Hepatic stellate cell (primary cell): ENCODE measurements at regions not wholly inside any gene's neighbourhood (a gene's known extent, or its start where the extent isn't known, plus 50 kb on each side); places are given as distances from the start of the nearest gene placed in this dataset.
"Not testable (repeated sequence)": the region's sequence is repeated elsewhere in the genome, so short reads cannot be mapped to it uniquely, and the experiment has no call there.

ENCODE experiments used
- DNase-seq: peaks from one replicate; pipeline ENCODE4 v3.0.0; 2011; ENCODE audit warnings: low spot score

DNA sequence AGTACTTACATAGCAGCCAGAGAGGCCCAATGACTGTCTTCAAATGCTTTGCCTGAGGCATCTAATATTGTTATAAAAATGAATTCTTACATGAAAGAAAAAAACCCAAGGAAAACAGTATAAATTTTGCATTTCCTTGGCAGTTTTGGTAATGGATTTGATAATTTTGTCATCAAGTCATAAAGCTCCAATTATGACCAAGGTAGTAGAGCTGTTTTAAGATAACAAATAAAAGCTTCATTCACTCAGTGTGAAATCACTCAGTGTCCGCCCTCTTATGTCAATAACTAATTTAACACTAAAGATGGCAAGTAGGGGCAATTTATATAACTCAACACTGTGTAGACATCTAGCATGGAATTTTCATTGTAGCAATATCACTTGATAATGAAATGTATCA, 193.9 kb downstream of the ANKRD7 start:
- DNase-seq = no peak

DNA sequence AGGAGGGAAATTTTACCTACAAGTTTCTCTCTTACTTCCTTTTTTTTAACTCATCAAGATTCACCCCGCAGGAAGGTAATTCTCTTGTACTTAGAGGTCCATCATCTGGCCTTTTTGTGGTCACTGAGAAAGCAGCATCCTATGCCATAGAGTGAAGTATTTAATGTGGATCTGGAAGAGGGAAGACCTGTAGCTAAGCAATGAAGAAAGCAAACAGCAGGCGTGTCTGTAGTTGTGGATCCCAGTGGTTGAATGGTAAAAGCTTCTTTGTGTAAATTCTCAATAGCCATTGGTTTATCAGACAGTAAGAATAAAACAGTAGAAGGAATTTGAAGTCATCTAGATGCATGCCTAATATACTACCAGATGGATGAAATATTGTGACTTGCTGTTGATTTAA, 196.4 kb downstream of the ANKRD7 start:
- no peak for DNase-seq

DNA sequence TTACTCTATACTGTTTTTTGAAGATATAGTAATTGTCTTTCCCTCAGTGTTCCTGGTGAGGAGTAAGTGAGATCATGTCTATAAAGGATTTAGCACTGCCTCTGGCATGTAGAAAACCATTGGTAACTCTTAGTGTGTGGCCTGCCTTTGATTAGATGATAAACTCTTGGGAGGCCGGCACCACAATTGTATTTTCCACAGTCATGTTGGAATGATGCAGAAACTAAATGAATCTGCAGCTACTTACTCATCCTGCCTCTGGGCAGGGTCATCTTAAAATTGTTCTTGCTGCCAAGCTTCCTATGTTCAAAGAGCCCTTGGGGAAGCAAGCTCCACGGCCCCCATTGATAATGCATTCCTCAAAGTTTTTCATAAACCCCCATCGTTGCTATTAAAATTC, 204.6 kb downstream of the ANKRD7 start:
- no peak for DNase-seq

DNA sequence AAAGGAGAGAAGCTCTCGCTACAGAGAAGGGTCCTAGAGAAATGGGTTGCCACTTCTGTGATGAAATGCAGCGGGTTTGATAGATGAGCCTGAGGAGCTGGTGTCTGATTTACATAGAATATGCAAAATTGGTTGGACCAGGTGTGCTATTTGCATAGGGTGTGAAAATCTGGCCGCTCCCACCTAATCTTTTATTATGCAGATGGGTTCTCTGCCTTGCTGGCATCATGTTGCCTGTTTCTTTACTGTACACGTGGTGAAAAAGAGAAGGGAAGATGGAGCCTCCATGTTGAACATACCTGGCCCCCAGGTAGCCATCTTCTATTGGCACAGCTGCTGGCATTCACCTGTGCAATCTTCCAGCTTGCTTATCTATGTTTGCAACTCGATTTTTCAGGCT, 212.2 kb downstream of the ANKRD7 start:
- no peak for DNase-seq

DNA sequence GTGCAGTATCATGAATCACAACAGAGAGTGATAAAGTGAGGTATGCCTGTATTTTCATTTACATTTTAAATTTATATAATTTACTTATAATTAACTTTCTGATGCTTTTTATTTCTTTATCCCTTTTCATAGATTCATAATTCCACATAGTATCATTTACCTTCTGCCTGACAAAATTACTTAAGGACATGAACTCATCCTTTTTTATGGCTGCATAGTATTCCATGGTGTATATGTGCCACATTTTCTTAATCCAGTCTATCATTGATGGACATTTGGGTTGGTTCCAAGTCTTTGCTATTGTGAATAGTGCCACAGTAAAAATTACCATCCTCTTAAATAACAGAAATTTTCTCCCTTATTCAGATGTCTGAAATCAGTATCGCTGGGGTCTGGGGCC, 224.5 kb downstream of the ANKRD7 start:
- DNase-seq = not testable (repeated sequence)

DNA sequence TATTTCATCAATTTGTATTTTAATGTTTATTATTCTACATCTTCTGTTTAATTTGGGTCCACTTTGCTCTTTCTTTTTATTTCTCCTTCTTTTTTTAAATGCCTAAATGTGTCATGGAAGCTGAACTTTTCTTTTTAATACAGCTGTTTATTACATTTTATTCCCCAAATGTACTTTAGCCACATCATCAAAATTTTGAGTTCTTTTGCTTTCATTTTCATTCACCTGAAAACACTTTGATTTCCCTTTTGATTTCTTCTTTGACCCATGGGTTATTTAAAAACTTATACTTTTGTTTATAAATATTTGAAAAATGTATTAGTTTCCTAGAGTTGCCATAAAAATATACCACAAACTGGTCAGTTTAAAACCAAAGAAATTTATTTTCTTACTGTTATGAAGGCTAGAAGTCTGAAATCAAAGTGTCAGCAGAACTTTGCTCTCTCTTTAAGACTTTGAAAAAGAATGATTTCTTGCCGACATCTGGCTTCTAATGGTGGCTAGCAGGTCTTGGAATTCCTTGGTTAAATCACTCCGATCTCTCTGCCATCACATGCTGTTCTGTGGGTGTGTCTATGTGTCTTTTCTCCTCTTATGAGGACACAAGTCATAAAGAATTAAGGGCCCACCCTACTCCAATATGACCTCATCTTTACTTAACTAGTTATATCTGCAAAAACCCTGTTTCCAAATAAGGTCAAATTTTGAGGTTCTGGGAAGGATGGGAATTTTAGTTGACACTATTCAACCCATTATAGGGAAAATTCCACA, 225.5 kb downstream of the ANKRD7 start:
- no peak for DNase-seq

DNA sequence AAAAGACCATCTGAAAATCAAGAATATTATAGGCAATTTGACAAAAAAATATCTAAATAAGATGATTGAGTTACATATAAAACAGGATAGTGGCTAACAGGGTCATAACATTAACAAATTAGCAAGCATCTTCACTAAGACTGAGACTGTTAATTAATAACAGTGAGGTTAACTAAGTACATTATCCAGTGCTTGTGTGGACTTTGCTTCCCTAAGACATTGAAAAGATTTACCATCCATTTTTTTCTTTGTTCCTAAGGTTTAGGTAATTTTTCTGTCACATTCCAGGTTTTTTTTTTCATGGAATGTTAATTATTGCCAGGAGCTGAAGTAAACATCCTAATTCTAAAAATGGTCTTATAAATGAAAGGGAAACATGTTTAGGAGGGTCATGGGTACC, 227.6 kb downstream of the ANKRD7 start:
- DNase-seq = no peak

DNA sequence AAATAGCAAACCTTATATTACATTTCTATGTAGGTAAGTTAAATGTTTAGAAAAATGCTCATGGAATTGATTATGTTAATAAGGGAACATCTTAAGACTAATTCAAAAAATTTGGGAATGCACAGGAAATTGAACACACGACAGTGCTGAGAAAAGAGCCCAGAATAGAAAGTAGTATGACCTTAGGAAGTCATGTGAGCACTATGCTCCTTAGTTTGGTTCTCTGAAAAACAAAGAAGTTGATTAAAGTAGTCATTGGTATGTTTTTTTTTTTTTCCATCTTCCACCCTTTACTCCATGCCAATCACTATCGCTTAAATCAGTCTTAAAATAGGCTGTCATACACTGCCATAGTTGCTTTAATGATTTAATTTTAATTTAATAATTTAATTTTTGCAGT, 242.9 kb downstream of the ANKRD7 start:
- DNase-seq = no peak

DNA sequence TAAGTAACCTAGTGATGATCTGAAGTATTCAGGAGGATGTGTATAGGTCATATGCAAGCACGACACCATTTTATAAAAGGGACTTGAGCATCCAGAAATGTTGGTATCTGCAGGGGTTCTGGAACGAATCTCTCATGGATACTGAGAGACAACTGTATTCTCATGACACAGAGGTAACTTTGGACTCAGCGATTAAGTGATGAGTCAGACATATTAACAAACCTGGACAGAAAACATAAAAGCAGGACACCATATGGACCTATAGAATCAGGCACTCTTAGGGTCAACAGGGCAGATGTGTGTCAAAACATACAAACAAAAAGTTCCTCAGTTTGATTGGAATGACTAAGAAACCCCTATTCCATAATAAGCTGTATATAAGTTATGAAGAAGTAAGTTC, 248.1 kb downstream of the ANKRD7 start:
- no peak for DNase-seq

DNA sequence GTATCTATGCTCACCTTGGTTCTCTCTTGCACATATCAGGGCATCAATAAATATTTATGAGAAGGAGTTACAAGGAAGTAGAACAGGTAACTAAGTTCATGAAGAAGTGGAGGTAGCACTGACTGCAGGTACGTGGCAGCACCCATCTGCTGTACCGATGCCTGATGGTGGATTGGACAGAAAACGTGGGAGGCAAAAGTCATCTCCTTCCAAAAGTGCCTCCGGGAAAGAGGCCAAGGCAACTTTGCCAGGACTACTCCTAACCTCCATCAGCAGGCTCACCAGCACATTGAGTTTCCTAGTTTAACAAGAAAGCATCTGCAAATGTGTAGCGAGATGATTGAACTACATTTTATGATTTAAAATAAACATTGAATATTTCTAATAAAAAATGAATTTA, 248.8 kb downstream of the ANKRD7 start:
- no peak for DNase-seq

DNA sequence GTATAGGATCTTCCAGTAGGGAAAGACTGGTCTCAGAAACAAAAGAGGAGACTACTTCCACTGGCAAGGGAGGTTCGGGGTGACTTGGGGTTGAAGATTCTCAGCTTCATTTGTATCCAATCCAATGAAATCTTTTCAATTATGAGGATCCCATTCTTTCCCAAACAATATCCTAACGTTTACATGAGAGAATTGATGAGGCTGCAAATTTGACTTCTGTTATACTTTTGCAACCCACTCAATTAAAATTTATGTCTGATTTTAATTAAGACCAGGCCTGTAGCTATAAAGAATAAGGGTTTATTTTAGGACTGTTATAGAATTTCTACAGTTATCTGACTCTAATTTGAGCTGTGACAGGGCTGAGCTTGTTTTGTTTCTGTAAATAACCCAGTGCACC, 251.5 kb downstream of the ANKRD7 start:
- no peak for DNase-seq

DNA sequence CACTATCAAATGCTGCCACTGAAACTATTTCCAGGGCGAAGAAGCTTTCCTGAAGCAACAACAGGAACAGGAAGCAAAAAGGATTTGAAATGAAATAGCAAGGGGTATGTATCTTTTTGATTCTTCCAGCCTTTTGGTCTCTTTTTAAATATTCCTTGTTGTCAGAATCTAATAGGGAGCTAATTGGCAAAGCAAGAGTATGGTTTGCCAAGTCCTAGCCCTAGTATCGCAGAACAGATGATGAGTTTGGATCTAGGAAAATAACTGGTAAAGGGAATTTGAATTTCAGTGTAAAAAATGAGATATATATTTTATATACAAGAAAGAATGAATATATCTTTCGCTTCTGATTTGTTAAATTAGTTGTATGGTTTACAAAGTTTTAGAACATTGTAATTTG, 252.5 kb downstream of the ANKRD7 start:
- DNase-seq = no peak

DNA sequence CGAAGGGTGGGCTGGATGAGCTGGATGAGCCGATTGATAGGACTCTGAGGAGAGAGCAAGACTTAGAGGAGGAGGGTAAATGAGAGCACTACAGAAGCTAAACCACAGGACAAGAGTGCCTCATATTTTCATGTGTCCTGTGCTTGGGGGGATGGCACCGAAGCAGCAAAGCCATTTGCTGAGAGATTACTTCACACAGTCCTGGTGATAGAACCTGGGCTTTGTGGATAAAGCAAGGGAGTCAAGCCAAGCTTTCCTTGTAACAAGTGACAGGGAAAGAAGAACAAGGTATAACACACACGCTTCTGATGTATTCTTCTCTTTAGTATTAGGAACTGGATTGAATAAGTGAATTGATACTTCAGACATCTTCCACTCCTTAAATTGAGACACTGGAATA, 253.7 kb downstream of the ANKRD7 start:
- DNase-seq = no peak

DNA sequence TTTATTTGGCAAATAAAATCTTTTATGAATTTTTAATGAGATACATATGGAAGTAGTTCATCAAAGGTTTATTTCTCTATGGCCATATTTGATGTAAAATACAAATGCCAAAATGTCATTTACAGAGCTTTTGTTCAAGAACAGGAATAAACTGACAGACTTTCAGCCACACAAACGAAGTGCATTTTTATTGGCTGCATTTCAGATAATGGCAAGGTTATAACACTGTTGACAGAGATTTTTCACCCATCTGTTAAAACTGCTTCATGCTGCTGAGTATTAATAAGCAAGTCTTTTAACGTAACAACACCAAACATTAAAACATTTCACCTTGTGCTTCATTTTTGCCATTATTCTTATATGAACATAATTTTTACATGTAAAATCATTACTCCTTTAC, 254.4 kb downstream of the ANKRD7 start:
- no peak for DNase-seq

DNA sequence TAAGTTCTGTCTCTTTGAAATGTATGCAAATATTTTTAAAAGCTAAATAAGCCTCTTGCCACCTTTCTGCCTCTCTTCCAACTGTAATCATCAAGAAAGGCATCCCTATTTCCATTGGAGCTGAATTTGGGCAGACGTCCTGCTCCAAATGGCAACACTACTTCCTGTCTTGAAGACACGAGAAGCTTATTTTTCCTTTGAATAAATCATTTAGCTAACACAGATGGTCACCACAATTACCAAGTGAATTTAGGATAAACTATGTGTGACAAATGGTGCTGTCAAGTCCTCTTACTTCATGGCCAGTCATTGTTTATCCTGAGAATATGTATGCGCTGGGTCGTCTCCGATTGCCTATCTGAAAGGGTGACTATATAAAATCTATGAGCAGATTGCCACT, 268.0 kb downstream of the ANKRD7 start:
- no peak for DNase-seq

DNA sequence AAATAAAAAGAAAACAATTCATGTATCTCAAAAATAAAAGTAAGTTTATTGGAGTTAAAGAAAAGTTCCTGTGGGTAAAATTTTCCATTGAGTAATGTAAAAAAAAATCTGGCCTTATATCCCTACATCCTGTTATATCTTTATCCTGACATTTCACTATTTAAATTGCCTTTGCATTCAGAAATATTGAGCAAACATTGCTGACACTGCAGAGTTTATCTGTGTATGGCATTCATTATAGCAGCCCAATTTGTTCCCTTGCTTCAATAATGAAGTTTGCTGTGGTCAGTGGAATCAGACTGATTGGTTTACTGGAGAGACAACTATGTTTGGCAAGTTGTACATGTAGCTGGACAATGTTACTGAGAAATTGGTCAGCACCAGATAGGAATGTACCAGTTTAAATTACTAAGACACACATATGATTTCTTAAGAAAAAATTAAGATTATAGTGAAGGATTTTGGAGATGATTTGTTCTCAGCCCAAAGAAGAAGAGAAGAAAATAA, 271.7 kb downstream of the ANKRD7 start:
- DNase-seq = no peak

DNA sequence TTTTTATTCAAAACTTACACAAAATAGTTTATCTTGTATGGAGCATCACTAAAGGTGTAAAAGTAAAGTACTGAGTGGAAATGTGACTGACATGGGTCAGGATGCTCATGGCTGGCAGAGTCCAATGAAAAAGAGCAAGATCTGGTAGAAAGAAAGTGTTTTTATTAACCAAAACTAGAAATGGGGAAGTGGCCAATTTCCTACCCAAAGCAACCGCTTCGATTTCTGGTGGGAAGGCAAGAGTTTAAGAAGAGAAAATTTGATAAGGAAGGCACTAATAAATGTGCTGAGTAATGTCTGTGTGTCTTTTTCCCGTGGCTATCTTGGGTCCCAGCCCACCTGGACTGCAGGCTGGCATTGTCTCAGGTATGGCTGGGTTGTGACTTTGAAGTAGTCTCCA, 277.7 kb downstream of the ANKRD7 start:
- no peak for DNase-seq

DNA sequence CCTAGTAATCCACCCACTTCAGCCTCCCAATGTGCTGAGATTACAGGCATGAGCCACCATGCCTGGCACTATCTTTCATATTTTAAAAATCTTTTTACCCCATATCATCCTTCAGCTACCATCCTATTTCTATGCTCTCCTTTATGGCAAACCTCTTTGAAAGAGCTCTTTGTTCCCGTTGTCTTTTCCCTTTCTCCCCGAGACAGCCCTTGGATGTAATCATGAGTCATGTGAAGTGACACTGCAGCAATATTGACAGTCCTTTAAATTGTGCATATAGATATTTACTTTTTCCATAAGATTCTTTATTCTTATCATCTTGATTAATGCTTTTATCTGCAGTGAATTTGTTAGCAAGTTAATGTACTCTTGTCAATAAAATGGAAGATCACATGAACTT, 286.6 kb downstream of the ANKRD7 start:
- no peak for DNase-seq

DNA sequence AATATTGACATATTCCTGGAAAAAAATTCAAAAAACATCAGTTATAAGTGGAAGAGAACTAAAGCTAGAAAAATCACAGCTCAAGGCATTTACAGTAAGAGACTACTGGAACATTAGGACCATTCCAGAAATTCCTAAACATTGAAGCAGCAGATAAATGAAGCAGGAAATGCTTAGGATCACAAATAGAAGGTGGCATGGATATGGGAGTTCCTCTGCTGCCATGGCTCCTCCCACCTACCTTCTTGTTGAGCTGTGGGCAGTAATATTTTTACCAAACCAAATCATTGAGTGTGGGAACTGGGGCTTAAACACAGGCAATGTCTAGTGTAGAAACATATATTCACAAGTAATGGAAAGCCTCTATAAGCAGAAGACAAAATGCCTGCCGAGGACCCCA, 292.8 kb downstream of the ANKRD7 start:
- no peak for DNase-seq

DNA sequence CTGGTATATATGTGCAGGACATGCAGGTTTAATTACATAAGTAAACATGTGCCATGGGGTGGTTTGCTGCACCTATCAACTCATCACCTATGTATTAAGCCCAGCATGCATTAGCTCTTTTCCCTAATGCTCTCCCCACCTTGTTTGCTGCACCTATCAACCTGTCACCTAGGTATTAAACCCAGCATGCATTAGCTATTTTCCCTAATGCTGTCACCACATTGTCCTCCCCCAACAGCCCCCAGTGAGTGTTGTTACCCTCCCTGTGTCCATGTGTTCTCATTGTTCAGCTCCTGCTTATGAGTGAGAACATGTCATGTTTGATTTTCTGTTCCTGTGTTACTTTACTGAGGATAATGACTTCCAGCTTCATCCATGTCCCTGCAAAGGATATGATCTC, 300.5 kb downstream of the ANKRD7 start:
- no peak for DNase-seq

DNA sequence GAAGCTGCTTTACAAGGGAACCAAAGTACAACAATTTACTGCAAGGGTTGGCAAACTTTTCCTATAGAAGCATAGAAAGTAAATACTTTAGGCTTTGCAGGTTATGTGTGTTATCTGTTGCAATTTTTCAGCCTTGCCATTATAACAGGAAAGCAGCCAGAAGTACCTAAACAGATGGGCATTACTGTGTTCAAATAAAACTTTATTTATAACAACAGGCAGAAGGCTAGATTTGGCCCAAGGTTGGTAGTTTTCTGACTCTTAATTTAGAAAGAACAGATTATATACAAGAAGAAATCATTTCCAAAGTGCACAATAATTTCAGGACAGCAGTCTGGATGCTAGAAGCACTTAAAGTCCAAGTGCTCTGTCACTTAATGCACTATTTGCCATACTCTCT, 307.1 kb downstream of the ANKRD7 start:
- DNase-seq = no peak

DNA sequence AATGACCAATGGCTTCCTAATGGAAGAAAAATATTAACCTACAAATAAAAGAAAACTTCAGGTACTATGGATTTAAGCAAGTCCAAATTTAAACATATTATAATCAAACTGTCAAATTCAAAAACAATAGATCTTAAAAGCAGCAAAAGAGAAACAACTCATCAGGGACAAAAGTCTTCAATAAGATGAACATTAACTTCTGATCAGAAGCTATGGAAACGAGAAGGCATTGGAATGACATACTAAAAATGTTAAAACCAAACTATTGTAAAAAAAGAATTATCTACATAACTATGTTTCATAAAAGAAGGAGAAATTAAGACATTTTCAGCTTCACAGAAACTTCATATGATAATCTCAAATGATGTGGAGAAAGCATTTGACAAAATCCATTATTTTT, 334.7 kb downstream of the ANKRD7 start:
- no peak for DNase-seq

DNA sequence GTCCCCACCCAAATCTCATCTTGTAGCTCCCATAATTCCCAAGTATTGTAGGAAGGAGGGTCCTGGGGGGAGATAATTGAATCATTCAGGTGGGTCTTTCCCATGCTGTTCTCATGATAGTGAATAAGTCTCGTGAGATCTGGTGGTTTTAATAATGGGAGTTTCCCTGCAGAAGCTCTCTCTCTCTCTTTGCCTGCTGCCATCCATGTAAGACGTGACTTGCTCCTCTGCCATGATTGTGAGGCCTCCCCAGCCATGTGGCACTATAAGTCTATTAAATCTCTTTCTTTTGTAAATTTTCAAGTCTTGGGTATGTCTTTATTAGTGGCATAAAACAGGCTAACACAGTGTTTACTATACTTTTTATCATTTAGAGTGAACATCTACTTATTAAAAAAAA, 338.8 kb downstream of the ANKRD7 start:
- no peak for DNase-seq

DNA sequence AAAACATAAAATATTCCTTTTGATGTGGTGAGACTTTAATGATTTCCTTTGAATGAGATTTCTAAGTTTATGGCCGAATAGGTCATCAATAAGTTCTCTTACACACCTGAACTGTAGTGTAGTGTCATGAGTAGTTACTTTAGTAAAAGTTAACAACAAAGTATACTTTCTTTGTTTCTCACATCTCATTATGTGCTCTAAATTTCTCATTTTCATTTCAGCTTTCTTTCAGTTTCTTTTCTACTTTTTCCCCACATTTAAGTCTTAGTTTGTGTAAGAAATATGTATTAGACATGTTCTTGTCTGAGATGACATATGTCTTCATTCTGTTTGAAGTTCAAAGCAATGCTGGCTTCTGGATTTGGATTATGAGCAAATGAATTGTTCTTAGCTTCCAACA, 348.1 kb downstream of the ANKRD7 start:
- DNase-seq = no peak
